OCI-LY7 (cell line): ENCODE measurements at regions not wholly inside any gene's neighbourhood (a gene's known extent, or its start where the extent isn't known, plus 50 kb on each side); places are given as distances from the start of the nearest gene placed in this dataset.

Experiments
- CTCF ChIP-seq: fragments of 200-600 bp; sonication (generic); conservative IDR thresholded peaks from 2 replicates; pipeline ENCODE4 v1.5.1; 2014; ENCODE audit warnings: mild to moderate bottlenecking, antibody characterized with exemption, low read length, moderate library complexity, mixed read lengths
- EZH2phosphoT487 ChIP-seq: fragments of 200-600 bp; sonication (generic); IDR thresholded peaks from 2 replicates; pipeline ENCODE4 v1.6.1; 2018; ENCODE audit warnings: low read depth, borderline replicate concordance, mild to moderate bottlenecking, mixed run types, antibody characterized with exemption, low read length, moderate library complexity, mixed read lengths

GRCh38 chr12:33609910-33610309 is 170.3 kb upstream of the SYT10 start:
- TF ChIP-seq CTCF (no peak), EZH2phosphoT487 (no peak)
